GM18951 (cell line): ENCODE measurements at regions not wholly inside any gene's neighbourhood (a gene's known extent, or its start where the extent isn't known, plus 50 kb on each side); places are given as distances from the start of the nearest gene placed in this dataset.

Source experiments
- POLR2A ChIP-seq: IDR thresholded peaks from 4 replicates; pipeline ENCODE4 v1.6.1; 2011; ENCODE audit warnings: mild to moderate bottlenecking; ENCODE audit not compliant: insufficient read length, insufficient read depth; ENCODE audit errors: extremely low read depth
- in situ Hi-C: fragments of 300-500 bp; cut with MboI; formaldehyde crosslinking; loops from one replicate; pipeline ENCODE4 v1.12.0; 2022; ENCODE audit warnings: low sequenced_read_pairs, mixed read lengths, inconsistent platforms; ENCODE audit not compliant: unreplicated experiment

DNA sequence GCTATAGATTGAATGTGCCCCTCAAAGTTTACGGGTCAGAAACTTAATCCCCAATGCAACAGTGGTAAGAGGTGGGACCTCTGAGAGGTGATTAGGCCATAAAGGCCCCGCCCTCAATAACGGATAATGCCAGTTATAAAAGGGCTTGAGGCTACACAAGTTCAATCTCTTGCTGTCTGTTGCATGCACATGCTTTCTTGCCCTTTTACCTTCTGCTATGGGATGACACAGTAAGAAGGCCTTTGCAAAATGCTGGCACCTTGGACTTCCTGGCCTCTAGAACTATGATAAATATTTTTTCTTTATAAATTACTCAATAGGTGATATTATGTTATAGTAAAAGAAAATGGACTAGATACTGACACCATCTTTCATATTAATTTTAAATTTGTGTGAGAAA lies 806.1 kb downstream of the TENT5A start:
- in situ Hi-C loops = no loop called here
- TF ChIP-seq POLR2A = no peak

DNA sequence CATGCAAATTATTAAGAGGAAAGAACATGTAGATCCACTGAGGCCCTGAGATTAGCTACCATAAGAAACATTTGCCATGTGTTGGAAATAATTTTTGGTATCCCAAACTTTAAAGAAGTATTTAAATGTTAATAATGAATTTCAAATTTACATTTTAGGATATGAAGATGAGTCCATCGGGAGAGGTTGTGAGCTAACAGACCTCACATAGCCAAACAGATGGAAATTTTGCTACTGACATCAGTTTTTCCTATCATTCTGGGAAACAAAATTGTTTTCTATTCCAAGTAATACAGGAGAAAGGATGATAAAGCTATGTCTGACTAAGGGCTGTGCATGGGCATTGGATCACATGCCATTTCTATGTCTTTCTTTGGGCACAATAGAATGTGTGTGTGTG lies 809.6 kb downstream of the TENT5A start:
- no peak for TF ChIP-seq POLR2A
- in situ Hi-C loops = no loop called here

DNA sequence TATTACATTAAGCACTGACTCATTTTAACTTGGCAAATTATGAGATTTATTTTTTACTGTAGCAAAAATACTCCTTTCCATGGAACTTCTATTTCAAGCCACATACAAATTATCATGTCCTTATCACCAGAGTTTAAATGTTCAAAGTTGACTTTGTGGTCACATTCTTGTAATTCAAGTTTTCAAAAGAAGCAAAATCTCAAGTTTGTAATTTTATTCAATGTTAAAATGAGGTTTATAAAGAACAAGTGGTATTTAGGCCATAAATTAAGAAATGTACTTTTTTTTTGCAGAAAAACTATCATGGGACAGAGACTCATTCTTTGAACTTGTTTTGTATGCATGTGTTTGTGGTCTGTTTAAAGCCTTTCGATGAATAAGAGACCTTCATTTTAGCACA lies 811.5 kb downstream of the TENT5A start:
- TF ChIP-seq POLR2A = no peak
- in situ Hi-C loops = no loop called here

DNA sequence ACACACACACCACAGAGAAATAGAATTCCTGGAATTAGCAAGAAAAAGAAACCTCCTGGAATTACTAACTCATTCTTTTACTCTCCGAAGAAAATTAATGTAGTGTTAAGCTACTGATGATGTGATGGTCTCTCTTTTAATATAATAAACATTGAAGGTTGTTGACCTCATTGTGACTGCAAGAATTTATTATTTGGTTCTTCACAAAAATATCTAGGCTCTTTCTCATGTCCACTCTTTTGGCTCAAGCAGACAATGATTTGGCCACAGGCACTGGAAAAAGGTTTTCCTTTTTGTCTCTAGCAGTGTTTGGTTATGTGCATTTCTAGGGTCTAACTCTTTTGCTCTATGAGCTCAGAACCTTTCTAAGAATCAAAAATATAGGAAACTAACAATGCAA lies 811.9 kb downstream of the TENT5A start:
- no peak for TF ChIP-seq POLR2A
- in situ Hi-C loops = no loop called here

DNA sequence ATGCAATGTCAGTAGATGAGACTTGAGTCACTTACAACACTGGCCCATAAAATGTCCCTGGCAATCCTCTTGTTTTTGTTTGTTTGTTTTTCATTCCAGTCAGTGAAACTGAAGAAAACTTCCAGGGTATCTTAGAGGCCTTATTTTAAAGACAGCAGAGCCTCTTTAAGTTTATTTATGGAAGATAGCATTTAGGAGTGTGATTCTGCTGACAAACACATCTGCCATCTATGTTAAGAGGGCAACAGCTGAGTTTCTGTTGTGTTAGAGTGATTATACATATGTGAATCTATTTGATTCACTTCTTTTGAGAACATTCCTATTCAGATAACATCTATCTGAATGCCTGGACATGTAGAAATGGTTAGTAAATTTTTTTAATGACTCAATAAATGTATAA lies 812.6 kb downstream of the TENT5A start:
- no peak for TF ChIP-seq POLR2A
- in situ Hi-C loops = no loop called here

DNA sequence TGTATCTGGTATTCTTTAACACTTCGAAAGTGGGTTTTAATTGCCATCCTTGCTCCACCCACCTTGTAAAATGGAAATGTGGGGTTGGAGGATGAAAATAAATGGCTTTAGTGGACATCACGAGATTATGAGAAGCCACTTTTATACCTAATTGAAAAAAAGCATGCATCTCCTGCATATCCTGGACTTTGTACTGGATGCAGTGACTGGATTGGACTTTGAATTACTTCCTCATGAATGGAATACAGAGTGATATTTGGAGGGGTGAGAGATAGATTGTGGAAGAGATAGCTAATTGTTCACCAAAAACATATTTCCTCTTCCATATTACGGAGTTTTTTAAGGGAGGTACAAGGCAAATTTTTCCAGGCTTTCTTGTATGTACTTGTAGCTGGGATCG lies 813.0 kb downstream of the TENT5A start:
- no peak for TF ChIP-seq POLR2A
- in situ Hi-C loops = no loop called here

DNA sequence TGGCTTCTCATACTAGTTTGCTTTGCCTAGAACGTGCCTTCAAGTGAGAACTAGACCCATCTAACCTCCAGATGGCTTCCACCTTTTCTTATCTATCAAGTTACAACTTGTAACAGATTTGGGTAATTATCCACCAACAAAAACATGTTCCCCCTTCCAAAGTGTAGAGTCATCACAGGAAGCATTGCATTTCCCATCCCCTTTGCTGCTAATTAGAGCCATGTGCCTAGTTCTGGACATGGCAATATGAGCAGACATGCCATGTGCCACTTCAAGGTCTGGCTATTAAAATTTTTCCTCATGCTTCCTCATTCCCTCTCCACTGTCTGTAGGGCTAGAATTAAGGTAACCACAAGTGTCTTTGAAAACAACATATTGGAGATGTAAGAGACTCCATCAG lies 814.4 kb downstream of the TENT5A start:
- TF ChIP-seq POLR2A = no peak
- in situ Hi-C loops = no loop called here

DNA sequence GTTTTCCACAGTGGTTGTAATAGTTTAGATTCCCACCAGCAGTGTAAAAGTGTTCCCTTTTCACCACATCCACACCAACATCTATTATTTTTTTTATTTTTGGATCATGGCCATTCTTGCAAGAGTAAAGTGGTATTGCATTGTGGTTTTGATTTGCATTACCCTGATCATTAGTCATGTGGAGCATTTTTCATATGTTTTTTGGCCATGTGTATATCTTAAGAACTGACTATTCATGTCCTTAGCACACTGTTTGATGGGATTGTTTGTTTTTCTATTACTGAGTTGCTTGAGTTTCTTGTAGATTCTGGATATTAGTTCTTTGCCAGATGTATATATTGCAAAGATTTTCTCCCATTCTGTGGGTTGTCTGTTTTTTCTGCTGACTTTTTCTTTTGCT lies 820.1 kb downstream of the TENT5A start:
- TF ChIP-seq POLR2A = no peak

DNA sequence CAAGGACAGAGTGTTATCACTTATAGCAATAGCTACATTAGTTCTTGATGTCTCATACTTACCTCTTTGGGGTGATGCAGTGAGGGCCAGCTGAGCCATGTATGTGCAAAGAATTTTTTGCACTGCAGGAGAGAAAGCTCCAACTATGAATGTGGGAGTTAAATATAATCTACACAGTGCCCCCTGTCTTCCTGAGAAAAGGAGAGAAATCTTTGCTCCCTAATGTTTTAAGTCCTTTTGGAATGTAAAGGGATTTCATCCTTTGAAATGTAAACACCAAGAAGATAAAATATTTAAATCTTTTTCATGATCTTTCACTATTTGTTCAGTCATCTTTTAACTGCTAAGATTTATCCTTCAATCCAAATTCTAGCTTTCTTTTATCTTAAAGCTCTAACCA lies 822.1 kb downstream of the TENT5A start:
- TF ChIP-seq POLR2A = no peak
- in situ Hi-C loops = no loop called here

More for the DNA sequence above, 820.1 kb downstream of the TENT5A start:
- in situ Hi-C loops = no loop called here

DNA sequence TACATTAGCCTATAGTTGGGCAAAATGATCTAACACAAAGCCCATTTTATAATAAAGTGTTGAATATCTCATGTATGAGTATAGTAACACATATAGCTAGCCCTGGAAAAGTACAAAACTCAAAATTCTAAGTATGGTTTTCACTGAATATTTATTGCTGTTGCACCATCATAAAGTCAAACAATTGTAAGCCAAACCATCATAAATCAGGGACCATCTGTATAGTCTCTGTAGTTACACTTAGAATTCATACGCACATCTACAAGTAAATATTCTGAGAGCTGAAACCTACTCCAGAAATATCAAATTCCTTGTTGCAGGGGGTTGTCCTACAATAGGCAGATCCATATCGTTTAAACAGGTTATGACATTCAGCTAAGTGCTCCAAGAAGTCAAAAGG lies 817.3 kb downstream of the BCKDHB start:
- no peak for TF ChIP-seq POLR2A
- in situ Hi-C loops = no loop called here

DNA sequence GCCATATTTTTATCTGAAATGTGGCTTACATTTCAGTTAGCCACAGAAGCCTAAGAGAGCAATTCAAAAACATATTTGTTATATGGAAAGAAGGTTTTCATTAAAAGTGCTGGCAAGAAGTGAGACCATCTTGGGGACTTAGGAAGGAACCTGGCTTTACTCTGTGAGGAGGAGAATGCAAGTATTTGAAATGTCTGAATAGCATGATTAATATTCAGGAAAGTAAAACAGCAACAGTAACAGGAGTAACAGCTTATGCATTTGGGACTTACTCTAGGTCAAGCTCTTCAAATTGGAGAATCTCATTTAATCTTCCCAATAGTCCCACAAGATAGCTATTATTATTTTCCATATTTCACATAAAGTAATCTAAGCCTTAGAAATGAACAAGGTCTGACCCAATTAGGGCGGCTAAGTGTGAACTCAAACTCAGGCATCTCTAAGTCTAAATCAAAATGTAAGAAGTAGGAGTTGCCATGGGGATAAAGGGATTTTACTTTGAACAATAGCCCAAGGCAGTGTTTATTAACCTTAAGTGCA lies 816.5 kb downstream of the BCKDHB start:
- in situ Hi-C loops = no loop called here

DNA sequence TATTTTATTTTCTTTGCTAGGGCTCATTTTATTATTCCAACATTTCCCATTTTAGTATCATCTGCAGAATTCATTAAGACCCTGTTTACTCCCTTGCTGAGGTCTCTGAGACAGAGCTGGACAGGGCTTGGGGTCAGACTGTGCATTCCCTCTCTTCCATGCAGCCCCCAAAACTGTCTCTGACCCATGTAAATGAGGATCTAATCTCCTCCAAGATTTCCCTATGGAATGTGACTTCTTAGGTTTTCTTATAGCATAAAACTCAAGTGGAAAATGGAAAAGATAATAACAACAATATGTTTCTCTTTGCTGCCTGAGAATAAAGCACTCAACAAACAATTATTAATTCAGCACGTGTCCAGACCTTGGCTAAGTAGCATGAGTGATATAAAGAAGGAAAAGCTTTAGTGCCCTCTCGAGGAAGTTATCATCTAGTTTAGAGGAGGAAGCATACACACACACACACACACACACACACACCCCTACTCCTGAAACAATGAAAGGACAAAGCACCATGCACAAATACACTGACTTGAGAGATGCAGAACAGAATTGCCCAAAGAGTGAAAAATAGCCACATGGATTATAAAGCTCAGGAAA lies 815.5 kb downstream of the BCKDHB start:
- TF ChIP-seq POLR2A = no peak
- in situ Hi-C loops = no loop called here

More for the DNA sequence above, 816.5 kb downstream of the BCKDHB start:
- no peak for TF ChIP-seq POLR2A

DNA sequence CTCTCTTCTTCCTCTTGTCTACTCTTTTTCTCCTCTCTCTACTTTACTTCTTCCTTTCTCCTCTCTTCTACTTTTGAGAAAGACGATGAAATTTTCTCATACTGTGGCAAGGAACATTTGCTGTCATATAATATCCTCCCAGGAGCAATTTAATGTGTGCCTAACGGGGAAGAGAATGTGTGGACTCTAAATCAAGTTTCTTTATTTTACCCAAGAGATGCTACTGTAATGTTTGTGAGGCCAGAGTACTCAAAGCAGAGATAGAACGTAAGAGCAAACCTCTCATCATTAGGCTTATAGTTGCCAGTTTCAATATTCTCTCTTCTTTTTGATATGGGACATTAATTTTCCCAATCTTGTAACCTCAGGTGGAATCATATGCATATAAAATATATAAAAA lies 801.4 kb downstream of the BCKDHB start:
- in situ Hi-C loops = no loop called here
- TF ChIP-seq POLR2A = no peak

DNA sequence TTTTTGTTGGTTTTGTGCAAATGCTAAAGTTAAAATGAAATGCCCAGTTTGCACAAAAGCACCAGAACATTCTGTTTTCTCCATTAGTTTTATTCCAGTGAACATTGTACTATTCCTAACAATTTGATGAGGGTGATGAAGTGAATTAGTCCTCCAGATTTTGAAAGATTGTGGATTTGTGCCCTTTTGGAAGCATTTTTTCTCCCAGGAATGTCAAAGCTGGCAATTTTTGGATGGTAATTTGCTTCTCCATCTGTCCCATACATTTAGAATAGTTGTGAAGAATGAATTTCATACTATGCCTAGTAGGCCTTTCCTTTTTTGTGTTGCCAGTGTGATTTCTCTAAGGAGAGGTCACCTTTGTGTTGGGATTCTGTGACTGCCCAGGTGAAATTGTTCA lies 797.2 kb downstream of the BCKDHB start:
- in situ Hi-C loops = no loop called here
- no peak for TF ChIP-seq POLR2A

DNA sequence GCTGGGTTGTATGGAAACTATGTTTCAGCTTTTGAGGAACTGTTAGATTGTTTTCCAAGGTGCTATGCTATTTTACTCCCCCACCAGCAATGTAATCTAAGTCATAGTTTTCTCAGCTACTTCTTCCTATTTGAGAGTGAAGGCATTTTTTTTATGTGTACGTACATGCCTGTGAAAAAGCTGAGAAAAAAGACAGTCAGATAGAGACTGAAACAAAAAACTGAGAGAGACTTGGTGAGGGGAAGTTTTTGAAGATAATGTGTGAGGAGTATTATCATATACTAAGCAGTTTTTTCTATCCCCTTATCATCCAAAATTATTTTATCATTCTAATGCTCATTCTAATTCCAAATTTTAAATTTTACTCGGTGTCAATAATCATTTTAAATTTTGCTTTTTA lies 780.0 kb downstream of the BCKDHB start:
- TF ChIP-seq POLR2A = no peak
- in situ Hi-C loops = no loop called here

DNA sequence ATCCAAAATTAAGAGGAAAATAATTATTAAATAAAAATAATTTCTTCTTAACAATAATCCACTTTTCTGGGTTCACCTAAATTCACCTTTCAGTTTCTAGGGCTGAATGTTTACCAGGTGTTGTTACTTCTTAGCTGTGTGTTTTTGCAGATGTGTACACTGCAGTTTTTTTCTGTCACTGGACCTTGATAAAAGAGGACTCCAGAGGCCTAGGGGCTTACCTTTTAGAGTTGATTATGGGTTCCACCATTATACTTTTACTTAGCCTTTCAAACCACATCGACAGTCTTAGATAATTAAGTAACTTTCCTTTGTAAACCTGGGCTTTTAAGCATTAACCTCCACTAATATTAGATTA lies 766.5 kb downstream of the BCKDHB start:
- in situ Hi-C loops = no loop called here
- TF ChIP-seq POLR2A = no peak
